Fibroblast of lung (primary cell): ENCODE measurements at regions not wholly inside any gene's neighbourhood (a gene's known extent, or its start where the extent isn't known, plus 50 kb on each side); places are given as distances from the start of the nearest gene placed in this dataset.

Experiments
- DNase-seq, 2 donors: peaks; one replicate each; pipeline versions ENCODE4 v3.0.0 to v3.0.0-alpha.2; 2010; ENCODE audit warnings: low read depth in 2 of 2
- H2AFZ ChIP-seq: 2 replicates; pipeline ENCODE4 v1.5.1; 2012; ENCODE audit warnings: low read length, control low read depth, inconsistent platforms
- H3K27ac ChIP-seq: 2 replicates; pipeline ENCODE4 v1.5.1; 2011; ENCODE audit warnings: low read length, control low read depth; ENCODE audit not compliant: insufficient read depth
- H3K27me3 ChIP-seq: 2 replicates; pipeline ENCODE4 v1.5.1; 2011; ENCODE audit warnings: mild to moderate bottlenecking, low read length; ENCODE audit not compliant: control insufficient read depth, insufficient read depth
- H3K36me3 ChIP-seq: 2 replicates; pipeline ENCODE4 v1.5.1; 2011; ENCODE audit warnings: low read length; ENCODE audit not compliant: control insufficient read depth, insufficient read depth
- H3K4me1 ChIP-seq: 2 replicates; pipeline ENCODE4 v1.5.1; 2011; ENCODE audit warnings: low read length; ENCODE audit not compliant: control insufficient read depth, insufficient read depth; ENCODE audit errors: extremely low read depth
- H3K4me2 ChIP-seq: 2 replicates; pipeline ENCODE4 v1.5.1; 2011; ENCODE audit warnings: low read length, control low read depth; ENCODE audit not compliant: insufficient read depth; ENCODE audit errors: extremely low read depth
- H3K4me3 ChIP-seq, 4 experiments: fragments of 200-600 bp in 1 of 4; sonication (generic) in 1 of 4; replicated peaks in 1 of 4; 2 replicates each; pipeline ENCODE4 v1.5.1; 2011 to 2016; ENCODE audit warnings: low read length in 4 of 4, low read depth in 3 of 4, mild to moderate bottlenecking in 3 of 4, control low read depth in 2 of 4, inconsistent platforms in 1 of 4, mixed read lengths in 1 of 4; ENCODE audit not compliant: insufficient read depth in 1 of 4; ENCODE audit errors: control extremely low read depth in 1 of 4
- H3K79me2 ChIP-seq: 2 replicates; pipeline ENCODE4 v1.5.1; 2012; ENCODE audit warnings: mild to moderate bottlenecking, low read length, inconsistent platforms; ENCODE audit not compliant: control insufficient read depth, insufficient read depth
- H3K9ac ChIP-seq: 2 replicates; pipeline ENCODE4 v1.5.1; 2011; ENCODE audit warnings: mild to moderate bottlenecking, low read length, control low read depth; ENCODE audit not compliant: insufficient read depth
- H3K9me3 ChIP-seq: 2 replicates; pipeline ENCODE4 v1.5.1; 2012; ENCODE audit warnings: low read depth, low read length; ENCODE audit not compliant: control insufficient read depth, insufficient read depth
- H4K20me1 ChIP-seq: 2 replicates; pipeline ENCODE4 v1.5.1; 2011; ENCODE audit warnings: low read length; ENCODE audit not compliant: control insufficient read depth, insufficient read depth; ENCODE audit errors: extremely low read depth
- EZH2 ChIP-seq: IDR thresholded peaks from 2 replicates; pipeline ENCODE4 v1.5.1; 2012; ENCODE audit warnings: low read length, control low read depth, mild to moderate bottlenecking; ENCODE audit errors: missing control alignments
- TF ChIP-seq, protein P1 (sequence below), 2 donors: IDR thresholded peaks in 1 of 2; conservative IDR thresholded peaks in 1 of 2; 1 replicate in 1 of 2; 2 replicates in 1 of 2; pipeline ENCODE4 v1.5.1; 2011 to 2012; ENCODE audit warnings: low read length in 2 of 2, control low read depth in 1 of 2, inconsistent platforms in 1 of 2, low read depth in 1 of 2, mild to moderate bottlenecking in 1 of 2

DNA sequence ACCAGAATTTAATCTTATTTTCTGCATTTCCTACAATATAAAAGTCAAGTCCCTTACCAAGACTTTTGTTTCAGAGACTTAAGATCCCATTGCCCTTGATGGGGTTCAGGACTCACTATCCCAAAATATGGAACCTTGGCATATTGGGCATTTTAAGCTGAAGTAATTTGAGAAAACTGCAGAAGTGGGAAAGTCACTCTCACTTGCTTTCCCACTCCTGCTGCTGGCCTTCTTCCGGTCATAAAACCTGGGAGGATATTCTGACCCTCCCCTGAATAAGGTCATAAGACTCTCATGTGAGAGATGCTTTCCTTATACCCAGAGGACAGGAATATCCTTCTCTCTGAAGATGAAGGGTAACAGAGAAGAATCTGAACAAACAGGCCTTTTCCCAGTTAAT is 92.8 kb upstream of the IFNGR1 start:
- Histone ChIP-seq H3K4me1 (peaks cover 3% of the 10 kb centered on the region), H3K4me3 (no peak overlapping the region), H3K4me2 (no peak overlapping the region), H3K79me2 (no peaks in the 10 kb centered on the region), H3K36me3 (no peaks in the 10 kb centered on the region), H3K9me3 (no peaks in the 10 kb centered on the region), H3K9ac (no peak overlapping the region), H4K20me1 (no peaks in the 10 kb centered on the region), H3K27ac (no peak overlapping the region), H3K27me3 (no peaks in the 10 kb centered on the region), H2AFZ (no peak overlapping the region)
- DNase-seq: no peak
- TF ChIP-seq, protein P1, sequence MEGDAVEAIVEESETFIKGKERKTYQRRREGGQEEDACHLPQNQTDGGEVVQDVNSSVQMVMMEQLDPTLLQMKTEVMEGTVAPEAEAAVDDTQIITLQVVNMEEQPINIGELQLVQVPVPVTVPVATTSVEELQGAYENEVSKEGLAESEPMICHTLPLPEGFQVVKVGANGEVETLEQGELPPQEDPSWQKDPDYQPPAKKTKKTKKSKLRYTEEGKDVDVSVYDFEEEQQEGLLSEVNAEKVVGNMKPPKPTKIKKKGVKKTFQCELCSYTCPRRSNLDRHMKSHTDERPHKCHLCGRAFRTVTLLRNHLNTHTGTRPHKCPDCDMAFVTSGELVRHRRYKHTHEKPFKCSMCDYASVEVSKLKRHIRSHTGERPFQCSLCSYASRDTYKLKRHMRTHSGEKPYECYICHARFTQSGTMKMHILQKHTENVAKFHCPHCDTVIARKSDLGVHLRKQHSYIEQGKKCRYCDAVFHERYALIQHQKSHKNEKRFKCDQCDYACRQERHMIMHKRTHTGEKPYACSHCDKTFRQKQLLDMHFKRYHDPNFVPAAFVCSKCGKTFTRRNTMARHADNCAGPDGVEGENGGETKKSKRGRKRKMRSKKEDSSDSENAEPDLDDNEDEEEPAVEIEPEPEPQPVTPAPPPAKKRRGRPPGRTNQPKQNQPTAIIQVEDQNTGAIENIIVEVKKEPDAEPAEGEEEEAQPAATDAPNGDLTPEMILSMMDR (conservative IDR thresholded peaks at IDR 0.05 in 1 of 2, IDR thresholded peaks at IDR 0.05 in 1 of 2; ENCODE audit: low read depth in 1 of 2, low read length in 2 of 2): no peak

DNA sequence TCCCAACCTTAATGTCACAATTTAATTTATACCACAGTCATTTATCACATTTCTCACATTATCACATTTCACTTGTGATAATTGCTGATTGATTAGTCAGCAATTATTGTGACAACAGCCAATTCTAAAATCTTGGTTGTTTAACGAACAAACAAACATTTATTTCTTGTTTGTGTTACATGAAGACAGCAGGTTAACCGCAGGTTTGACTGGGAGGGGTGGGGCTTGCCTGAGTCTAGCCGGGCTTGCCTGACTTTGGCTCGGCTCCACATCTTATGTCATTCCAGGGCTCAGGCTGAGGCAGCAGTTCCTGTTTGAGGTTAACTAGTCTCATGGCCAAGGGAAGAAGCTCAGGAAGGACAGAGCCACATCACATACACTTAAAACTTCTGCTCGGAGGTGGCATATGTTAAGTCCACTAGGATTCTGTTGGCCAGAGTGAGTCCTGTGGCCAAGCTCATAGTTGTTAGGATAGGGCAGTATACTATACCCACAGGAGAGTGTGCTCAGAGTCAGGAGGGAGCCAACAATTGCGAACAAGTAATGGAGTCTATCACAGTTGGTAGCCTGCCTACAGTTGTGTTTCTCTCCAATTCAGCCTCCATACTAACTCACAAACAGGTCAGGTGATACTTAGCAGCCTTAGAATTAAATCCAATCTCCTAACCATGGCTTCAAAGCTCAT is 90.0 kb upstream of the IFNGR1 start:
- Histone ChIP-seq H3K27ac (no peak overlapping the region), H3K9ac (no peak overlapping the region), H3K4me1 (peaks cover 3% of the 10 kb centered on the region), H3K4me3 (no peak overlapping the region), H3K4me2 (no peak overlapping the region), H3K27me3 (no peaks in the 10 kb centered on the region), H3K36me3 (no peaks in the 10 kb centered on the region), H3K79me2 (no peaks in the 10 kb centered on the region), H3K9me3 (no peaks in the 10 kb centered on the region), H2AFZ (no peak overlapping the region), H4K20me1 (no peaks in the 10 kb centered on the region)
- TF ChIP-seq EZH2: no peak
- TF ChIP-seq, protein P1 (conservative IDR thresholded peaks at IDR 0.05 in 1 of 2, IDR thresholded peaks at IDR 0.05 in 1 of 2; ENCODE audit: low read depth in 1 of 2, low read length in 2 of 2): no peak
- peak; percentile 49 to 78 for DNase-seq

DNA sequence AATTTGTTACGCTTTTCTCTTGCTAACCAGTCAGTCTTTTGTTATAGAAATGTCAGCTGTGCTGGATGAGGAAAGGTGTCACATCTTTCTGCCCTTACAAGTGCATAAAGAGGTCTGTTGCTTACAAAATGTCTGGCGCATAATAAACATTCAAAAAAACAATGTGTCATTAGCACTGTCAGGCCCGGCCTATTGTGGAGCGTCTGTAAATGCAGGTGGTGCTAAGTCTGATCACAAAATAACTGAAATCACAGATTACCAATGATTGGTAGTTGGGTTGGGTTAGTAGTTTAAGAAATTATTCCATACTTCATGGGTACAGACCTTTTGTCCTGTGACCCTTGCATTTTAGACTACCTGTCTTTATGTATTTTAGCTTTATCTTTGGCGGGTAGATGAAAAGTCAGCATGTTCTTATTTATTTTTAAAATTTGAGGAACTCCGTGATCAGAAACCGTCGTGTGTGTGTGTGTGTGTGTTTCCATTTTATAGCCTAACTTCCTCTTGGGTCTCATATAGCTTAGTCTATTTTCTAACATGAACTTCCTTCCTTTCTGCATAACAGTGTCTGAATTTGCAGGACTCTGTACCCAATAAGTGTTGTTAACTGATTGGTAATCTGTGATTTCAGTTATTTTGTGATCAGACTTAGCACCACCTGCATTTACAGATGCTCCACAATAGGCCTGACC is 88.1 kb upstream of the IFNGR1 start:
- Histone ChIP-seq H3K9me3 (no peaks in the 10 kb centered on the region), H4K20me1 (no peaks in the 10 kb centered on the region), H3K27ac (no peak overlapping the region), H3K4me2 (no peak overlapping the region), H3K9ac (no peak overlapping the region), H2AFZ (no peak overlapping the region), H3K4me3 (no peak overlapping the region), H3K4me1 (peaks cover 3% of the 10 kb centered on the region), H3K36me3 (no peaks in the 10 kb centered on the region), H3K79me2 (no peaks in the 10 kb centered on the region), H3K27me3 (peaks cover 2% of the 10 kb centered on the region)
- no peak for DNase-seq
- TF ChIP-seq EZH2: no peak
- TF ChIP-seq, protein P1 (conservative IDR thresholded peaks at IDR 0.05 in 1 of 2, IDR thresholded peaks at IDR 0.05 in 1 of 2; ENCODE audit: low read depth in 1 of 2, low read length in 2 of 2): no peak
